PC-9 (cell line): ENCODE measurements at regions not wholly inside any gene's neighbourhood (a gene's known extent, or its start where the extent isn't known, plus 50 kb on each side); places are given as distances from the start of the nearest gene placed in this dataset.

Experiments used
- CTCF ChIP-seq: fragments of 200-600 bp; sonication (generic); conservative IDR thresholded peaks from 2 replicates; pipeline ENCODE4 v1.6.1; 2017; ENCODE audit warnings: mixed run types, antibody characterized with exemption, mild to moderate bottlenecking, moderate library complexity
- EZH2 ChIP-seq: fragments of 200-600 bp; sonication (generic); IDR thresholded peaks from 2 replicates; pipeline ENCODE4 v1.8.0; 2017; ENCODE audit warnings: antibody characterized with exemption, low read depth

GRCh38 chr3:83662381-83662960 is 1296.3 kb upstream of the CADM2 start:
- TF ChIP-seq CTCF = no peak
- TF ChIP-seq EZH2 = no peak
